RPMI7951 (cell line): ENCODE measurements at regions not wholly inside any gene's neighbourhood (a gene's known extent, or its start where the extent isn't known, plus 50 kb on each side); places are given as distances from the start of the nearest gene placed in this dataset.
"Not testable (repeated sequence)": the region's sequence is repeated elsewhere in the genome, so short reads cannot be mapped to it uniquely, and the experiment has no call there.

ENCODE experiments used
- DNase-seq: peaks from one replicate; pipeline ENCODE4 v3.0.0-alpha.2; 2012; ENCODE audit warnings: low read depth

DNA sequence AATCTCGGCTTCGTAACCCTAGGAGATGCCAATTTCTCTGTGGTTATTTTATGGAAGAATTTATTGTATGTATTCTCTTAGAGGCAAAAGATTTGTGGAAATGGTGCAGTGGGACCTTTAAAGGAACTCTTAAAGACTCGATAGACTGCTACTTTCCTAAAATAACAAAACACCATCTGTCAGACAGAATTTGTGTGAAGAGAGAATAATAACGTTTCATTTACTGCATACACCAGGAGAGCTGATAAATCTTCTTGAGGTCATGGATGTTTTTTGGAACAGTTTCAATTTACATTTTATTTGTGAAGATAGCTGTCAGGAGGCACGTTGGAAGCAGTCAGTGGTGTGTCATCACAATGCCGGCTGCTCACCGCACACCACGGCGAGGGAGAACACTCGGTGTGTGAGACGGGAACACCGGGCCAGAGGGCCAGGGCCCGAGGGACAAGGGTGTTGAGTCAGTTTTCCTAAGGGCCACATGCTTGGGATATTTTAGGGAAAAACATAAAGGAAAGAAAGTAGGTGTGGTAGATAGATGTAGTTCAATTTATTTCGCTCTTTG is 1681.0 kb upstream of the DDX18 start:
- no peak for DNase-seq

DNA sequence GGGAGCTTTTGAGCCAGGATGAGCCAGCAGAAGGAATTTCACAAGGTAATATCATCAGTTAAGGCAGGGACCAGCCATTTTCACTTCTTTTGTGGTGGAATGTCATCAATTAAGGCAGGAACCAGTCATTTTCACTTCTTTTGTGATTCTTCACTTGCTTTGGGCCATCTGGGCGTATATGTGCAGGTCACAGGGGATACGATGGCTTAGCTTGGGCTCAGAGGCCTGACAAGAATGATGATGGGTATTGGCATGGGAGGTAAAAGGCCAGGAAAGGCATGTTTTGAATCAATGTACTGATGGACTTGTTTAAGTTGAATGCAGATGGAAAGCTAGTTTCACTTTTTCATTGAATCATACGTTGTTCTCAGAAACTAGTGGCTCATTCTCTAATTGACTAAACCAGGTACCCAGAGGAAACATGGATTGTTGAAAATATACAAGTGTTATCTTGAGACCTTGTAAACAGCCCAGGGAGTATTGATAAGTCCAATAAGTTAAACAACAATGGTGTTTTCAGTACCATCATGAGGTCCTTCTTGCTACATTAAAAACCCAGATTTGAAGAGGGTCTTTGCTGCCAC is 1672.5 kb upstream of the DDX18 start:
- no peak for DNase-seq

DNA sequence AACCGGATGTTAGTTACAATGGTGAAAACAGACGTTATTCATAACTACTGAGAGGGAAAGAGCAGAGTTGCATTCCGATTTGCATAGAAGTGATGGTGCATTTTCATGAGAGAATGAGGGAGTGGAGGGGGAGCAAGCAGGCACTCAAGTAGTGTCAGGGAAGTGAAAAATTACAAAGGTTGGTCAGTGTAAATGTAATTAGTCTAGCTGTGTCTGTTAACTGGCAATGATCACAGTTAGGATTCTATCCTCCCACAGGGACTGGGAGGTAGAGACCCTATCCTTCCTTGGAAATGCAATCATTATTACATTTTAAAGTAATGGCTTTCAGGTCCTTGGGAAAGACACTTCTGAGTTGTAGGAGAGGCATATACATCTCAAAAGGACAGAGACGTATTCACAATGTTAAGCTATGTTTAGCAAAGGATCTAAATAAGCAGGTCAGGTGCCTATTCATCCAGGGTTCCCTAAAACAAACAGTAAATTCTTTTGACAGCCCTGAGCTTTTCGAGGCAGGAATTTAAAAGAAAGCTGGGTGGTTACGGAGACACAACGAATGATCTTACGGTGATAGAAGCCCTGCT is 1671.8 kb upstream of the DDX18 start:
- no peak for DNase-seq

DNA sequence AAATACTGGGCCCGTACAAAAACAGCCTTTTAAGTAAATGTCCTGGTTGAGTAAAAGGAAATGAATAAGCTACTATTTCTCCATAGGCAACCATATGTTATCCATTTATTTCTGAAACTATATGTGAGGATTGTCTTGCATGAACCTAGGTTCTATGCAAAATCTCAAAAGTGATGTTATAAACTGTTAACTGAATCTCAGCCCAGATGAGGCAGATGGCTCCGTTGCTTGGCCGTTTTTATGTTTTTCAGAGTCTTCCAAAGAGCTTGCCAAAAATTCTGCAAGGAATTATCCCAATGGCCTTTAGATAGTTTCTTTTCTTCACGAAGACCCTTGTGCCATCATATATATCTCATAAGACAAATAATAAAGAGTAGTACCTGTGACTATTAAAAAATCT is 1669.5 kb upstream of the DDX18 start:
- no peak for DNase-seq

DNA sequence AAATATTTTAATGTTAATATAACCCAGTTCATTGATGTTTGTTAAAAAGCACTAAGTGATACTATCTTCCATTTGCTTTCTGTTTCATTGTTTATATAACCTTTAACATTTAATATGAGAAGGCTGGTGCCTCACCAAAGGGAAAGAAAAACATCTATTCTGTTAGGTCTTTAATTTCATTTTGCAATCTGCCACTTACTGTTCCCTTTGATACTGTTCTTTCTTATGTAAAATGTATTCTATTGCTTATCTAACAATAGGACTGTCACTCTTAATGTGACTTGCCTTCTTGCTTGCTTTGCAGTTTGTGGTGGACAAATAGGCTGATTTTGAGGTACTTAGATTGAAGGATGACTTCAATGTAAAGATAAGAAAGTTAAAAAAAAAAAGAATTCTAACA is 1666.1 kb upstream of the DDX18 start:
- DNase-seq, result no peak

DNA sequence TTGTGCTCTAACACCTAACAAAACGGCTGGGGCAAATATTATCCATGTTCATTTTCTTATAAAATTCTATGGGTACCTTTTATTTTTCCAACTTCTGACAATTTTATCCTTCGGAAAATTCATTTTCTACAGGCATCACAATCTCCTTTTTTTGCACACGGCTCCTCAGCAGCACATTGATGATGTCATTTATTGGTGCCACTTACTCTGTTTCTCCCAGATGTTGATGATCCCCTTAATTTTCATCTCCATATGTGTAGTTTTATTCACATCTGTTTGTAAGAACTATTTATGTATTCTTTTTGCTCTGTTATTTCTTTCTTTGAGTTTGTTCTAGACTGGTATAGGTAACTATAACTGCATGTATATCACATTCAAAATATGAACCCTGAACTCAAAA is 1660.8 kb upstream of the DDX18 start:
- DNase-seq, result no peak

DNA sequence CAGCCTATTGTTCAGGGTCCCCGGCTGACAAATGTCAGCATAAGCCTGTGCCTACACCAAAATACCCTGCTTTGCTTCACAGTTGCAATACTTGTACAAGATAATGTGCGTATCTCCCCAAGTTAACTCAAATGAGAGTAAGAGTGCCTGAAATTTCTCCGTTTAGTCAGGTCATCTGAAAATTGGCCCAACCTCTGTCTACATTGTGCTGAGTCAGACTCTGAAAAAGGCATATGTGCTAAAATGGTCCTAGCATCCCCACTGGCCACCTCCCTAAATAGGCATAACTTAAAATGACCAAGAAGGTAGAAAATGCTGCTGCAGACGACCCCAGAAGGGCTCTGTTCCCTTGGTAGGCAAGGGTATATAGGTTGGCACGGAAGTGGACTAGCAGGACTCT is 1653.8 kb upstream of the DDX18 start:
- no peak for DNase-seq

DNA sequence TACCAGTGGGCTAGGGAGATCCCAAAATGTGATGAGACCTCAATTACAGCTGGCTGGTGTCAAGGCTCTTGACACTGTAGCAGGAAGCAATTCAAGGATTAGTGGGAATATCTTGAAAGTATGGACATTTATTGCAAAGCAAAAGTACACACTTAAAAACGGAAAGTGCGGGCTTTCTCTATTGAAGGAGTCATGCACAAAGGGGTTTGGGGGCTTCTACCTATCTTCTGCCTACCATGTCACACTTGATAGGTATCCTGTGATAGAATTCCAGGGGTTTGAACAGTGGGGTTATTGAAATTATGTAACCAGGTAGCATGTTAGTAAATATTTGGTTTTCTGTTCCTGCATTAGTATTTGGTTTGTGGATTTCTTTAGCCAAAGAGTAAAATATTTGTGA is 1652.1 kb upstream of the DDX18 start:
- no peak for DNase-seq

DNA sequence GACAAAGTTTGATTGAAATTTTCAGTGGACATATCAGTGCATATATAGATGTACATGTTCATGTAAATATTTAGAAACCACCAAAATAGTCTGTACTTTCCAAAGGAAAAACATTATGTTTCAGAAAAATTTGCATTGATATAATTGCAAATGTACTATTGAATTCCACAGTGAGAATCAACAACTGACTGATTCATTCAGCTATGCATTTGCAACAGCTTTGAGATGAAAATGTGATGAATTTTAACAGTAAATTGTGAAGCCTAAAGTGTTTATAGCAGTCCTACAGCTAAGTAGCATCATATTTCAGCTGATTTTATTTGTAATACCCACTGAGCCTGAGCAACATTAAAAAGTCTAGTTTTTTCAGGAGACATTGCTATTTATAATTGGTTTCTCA is 1647.4 kb upstream of the DDX18 start:
- DNase-seq, result no peak

DNA sequence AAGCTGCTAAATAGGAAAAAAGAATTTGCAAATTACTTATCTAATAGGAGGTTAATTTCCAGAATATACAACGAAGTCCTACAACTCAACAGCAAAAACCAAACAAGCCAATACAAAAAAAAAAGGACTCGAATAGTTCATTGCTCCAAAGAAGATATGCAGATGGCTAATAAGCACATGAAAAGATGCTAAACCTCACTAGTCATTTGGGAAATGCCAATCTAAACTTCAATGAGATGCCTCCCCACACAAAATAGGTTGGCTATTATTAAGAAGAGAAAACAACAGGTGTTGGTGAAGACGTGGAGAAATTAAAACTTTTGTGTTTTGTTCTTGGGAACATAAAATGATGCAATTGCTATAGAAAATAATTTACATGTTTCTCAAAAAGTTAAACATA is 1634.4 kb upstream of the DDX18 start:
- DNase-seq, result no peak

DNA sequence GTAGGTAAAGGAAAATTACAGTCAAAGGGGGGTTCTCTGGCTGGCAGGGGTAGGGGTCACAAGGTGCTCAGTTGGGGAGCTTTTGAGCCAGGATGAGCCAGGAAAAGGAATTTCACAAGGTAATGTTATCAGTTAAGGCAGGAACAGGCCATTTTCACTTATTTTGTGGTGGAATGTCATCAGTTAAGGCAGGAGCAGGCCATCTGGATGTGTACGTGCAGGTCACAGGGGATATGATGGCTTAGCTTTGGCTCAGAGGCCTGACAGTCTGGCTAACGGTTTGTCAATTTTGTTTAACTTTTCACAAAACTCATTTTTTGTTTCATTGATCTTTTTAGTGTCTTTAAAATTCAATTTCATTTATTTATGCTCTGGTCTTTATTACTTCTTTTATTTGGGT is 1623.8 kb upstream of the DDX18 start:
- not testable (repeated sequence) for DNase-seq

DNA sequence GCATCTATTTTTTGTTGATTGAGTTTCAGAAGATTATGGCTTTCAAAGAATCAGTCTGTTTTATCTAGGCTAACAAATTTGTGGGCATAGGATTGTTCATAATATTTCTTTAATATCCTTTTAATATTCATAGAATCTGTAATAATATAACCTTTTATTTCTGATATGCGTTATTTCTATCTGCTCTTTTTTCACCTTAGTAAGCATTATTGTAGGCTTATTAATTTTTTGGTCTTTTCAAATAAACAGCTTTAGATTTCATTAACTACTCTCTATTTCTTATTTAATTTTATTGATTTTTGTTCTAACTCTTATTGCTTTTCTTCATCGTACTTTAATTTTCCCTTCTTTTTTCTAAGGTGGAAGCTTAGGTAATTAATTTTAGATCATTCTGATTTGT is 1614.4 kb upstream of the DDX18 start:
- DNase-seq, result no peak

DNA sequence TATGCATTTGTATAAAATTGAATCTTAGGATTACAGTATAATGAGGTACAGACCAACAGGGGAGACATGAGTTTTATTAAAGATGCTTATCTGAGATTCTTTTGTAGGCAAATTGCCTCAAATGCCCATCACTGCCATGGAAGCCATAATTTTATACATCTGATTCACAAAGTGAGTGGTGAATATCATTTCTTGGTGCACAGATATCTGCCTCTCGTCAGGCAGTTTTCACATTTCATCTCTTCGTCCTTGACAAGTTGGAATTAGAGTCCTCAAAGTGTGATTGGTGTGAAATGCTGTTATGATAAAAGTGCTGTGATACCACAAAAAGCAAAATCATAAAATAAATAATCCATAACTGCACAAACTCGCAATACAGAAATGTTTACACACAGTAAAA is 1602.8 kb upstream of the DDX18 start:
- DNase-seq, result no peak

DNA sequence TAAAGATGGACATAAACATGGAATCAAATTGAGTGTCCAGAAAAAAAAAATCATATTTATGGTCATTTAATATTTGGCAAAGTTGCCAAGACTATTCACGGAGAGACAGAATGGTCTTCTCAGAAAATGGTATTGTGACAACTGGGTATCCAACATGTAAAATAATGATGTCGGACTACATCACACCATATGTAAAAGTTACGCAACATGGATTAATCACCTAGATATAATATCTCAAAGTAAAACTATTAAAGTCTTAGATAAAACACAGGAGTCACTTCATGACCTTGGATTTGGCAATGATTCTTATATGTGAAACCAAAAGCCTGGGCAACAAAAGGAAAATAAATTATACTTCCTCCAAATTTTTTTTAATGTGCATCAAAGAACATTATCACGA is 1591.7 kb upstream of the DDX18 start:
- no peak for DNase-seq

DNA sequence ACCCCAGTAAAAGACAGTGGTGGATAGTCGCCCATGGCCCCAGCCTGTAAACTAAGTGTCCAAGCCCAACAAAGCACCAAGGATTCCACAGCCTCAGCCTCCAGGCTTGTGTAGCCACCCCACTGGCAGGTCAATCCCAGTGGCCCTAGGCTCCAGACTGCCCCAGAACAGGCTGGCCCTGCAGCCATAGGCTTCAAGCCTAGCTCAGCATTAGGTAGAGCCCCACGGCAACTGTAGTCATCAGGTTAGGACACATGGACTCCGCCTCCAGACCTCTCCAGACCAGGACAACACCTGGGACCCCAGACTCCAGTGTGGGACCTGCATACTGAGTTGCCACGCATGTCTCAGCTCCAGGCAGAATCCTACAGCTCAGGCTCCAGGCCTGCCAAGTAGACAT is 1590.6 kb upstream of the DDX18 start:
- no peak for DNase-seq

DNA sequence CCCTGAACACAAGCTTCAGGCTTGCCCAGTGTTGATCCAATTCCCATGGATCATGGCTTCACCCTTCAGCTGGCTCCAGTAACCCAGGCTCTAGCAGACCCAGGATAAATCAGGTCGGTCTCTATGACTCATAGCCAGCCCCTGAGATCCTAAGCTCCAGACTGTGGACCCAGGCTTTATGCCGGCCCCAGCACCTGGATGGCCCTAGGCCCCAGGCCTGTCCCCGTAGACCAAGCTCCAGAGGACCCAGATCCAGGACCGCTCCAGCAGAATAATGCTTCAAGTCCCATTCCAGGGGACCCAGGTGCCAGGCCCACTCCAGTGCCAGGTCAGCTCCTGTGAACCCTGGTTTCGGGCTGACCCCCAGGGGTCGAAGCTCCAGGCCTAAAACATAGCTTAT is 1589.9 kb upstream of the DDX18 start:
- no peak for DNase-seq

DNA sequence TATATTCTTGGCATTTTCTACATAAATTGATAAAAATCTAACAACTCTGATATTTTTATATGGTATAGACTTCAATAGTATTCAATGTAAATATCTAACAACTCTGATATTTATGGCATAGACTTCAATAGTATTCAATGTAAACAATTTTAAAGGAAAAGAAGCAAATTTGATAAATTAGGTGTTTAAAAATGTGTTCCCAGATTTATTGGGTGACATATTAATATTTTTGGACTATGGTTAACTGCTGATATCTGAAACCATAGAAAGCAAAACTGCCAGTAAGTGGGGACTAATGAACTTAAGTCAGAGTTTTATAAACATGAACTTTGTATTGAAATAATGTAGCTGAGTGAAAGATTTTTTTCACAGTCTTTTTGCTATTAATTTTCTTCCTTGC is 1576.0 kb upstream of the DDX18 start:
- no peak for DNase-seq

DNA sequence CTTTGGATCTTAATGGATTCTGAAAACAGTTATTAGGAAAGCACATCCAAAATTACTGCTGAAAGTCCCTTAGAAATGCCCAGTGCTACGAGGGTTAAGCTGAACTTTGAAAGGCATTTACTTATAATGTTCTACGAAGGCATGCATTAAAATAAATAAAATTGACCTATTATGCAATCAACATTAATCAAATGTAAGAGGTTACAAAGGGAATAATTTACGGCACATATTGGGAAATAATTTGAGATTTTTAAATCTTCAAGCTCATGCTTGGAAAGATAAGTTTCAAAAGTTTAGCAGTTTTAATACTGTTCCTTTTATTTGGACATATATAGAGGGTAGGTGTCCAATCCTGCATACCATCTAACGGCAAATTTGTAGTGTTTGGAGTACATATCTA is 1564.1 kb upstream of the DDX18 start:
- no peak for DNase-seq

DNA sequence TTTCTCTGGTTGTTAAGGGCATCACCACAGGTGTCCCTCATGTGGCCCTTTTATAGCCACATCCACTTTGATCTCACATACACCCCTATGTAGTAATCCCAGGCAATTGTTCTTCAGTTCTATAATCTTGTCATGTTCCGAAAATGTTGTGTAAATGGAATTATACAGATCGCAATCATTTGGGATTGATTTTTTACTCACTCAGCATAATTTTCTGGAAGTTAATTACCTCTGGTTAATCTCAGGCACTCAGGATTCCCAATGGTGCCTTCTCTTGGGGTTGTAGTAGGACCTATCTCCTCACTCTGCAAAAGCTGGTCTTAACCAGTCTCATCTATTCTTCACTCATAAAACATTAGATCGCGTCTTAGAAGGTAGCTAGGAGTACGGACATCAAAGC is 1549.6 kb upstream of the DDX18 start:
- DNase-seq, result no peak

DNA sequence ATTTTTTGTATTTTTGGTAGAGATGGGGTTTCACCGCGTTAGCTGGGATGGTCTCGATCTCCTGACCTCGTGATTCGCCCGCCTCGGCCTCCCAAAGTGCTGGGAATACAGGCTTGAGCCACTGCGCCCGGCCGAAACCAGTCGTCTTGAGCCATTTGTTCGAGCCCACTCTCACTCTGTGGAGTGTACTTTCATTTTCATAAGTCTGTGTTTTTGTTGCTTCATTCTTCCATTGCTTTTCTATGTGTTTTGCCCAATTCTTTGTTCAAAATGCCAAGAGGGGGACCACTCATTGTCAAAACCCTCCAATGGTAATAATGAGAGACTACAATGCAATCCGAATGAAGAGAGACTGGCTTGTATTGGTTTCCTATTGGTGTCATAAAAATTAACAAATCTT is 1545.5 kb upstream of the DDX18 start:
- no peak for DNase-seq

DNA sequence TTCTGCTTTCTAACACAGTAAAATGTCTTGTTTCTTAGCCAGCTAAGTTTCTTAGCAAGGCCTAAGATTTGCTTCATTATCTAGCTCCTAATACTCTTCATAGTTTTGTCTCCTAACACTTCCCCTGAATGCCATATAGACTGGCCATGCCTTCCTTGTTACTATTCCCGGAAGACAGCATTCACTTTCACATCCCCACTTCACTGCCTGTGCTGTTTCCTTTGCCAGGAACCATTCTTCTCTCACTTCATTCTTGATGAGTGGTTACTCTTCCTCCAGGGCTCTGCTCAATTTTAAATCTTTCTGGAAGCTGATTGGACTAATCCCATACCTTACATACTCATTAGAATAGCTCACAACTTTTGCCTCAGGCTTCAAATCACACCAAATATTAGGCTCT is 1510.2 kb upstream of the DDX18 start:
- no peak for DNase-seq

DNA sequence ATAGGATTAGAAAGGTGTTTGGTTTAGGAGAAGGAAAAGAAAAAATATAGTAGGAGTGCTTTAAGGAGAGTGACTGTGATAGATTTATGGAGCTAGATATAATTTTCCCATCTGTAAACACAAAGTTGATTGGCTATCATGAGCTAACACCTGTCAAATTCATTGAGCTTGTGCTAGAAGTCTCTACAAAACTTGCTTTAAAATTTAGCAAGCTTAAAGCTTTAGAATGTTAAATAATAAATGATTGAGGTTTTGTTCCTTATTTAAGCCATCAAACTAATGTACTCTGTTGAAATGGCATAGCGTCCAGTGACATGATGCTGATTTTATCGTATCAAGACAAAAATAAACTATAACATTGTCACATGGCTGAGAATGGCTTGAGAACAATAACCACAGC is 1497.4 kb upstream of the DDX18 start:
- no peak for DNase-seq

DNA sequence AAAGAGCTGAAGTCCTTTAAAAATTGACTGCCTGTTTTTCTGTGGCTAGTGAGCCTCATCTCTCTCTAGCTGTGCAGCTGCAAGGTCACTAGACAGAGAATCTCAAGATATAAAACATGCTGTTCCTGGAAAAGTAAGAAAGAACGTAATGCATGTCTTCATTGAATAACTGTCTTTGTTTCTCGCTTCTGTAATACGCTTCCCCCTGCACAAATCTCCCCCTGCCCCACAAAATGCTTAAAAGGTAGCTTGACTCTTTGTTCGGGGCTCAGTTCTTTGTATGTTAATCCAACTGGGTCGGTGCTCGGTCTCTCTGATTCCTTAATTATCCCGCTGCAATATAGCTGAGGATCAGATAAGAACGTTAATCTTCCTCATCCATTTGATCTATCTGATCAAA is 1495.9 kb upstream of the DDX18 start:
- not testable (repeated sequence) for DNase-seq

DNA sequence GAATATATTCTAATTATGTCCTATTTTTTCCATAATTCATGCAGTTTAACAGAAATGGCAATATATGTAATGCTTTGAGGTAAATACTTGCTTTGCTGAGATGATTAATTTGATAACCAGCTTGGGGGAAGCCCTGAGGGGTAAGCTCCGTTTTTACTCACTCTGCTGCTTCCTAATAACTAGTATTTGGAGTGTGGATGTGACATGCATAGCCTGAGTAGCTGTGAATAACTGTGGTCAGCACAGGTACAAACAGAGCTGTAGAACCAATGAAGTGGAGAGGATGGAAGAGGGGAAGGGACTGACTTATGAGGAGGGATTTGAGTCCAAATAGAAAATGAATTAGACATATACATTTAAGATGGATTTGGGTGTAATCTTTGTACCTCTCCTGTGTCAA is 1495.5 kb upstream of the DDX18 start:
- DNase-seq, result no peak
